COLO829 (cell line): ENCODE measurements at regions not wholly inside any gene's neighbourhood (a gene's known extent, or its start where the extent isn't known, plus 50 kb on each side); places are given as distances from the start of the nearest gene placed in this dataset.
A peak's percentile ranks its signal among the peaks of the same experiment; 100 is the strongest.

Source experiments
- DNase-seq: peaks from one replicate; pipeline ENCODE4 v3.0.0; 2012; ENCODE audit warnings: low spot score

DNA sequence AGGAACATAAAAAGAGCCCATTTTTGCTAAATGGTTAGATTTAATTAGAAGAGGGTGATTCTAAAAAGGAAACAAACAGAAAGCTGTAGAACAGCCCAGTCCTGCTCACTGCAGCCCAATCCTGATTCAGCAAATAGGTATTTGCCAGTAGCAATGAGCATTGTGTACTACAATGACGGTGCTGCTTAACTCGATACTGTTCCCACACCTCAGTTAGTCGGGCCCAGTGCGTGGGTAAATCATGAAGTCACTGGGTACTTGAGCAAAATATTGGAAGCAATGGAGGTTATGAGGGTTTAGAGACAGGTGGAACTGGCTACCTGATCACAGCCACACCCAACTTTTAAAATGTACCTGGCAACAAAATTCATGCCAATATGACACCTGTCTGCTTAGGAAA lies 101.5 kb upstream of the ADGRL2 start:
- no peak for DNase-seq

DNA sequence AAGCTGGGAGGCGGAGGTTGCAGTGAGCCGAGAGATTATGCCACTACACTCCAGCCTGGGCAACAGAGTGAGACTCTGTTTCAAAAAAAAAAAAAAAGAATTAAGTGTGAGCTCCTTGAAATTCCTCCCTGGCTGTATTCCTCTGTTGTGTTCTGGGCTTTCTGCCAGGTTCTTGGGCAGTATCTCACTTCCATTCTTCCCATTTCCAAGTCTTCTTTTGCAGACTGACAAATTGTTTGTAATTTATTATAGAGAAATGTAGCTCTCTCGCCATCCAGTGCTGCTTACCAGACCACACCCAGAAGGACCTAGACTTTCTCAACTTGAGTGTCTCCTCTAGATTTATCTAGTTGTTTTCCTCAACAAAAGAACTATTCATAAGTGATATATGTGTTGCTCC lies 105.0 kb upstream of the ADGRL2 start:
- no peak for DNase-seq

DNA sequence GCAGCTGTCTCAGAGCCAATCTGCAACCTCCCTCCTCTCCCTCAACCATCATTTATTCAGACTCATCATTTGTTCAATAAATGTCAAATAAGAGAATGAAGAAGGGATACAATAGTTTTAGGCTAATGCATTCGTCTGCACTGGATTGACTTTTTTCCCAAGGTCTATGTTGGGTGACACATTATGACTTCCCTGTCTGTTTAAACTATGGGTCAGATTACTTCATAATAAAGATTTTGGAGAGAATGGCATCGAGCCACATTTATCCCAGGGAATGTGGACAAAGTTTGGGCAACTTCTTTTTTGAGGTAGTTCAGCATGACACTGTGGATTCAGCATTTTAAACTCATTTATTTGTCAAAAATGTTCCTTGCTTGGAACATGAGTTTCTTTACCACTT lies 107.4 kb upstream of the ADGRL2 start:
- DNase-seq, result no peak

DNA sequence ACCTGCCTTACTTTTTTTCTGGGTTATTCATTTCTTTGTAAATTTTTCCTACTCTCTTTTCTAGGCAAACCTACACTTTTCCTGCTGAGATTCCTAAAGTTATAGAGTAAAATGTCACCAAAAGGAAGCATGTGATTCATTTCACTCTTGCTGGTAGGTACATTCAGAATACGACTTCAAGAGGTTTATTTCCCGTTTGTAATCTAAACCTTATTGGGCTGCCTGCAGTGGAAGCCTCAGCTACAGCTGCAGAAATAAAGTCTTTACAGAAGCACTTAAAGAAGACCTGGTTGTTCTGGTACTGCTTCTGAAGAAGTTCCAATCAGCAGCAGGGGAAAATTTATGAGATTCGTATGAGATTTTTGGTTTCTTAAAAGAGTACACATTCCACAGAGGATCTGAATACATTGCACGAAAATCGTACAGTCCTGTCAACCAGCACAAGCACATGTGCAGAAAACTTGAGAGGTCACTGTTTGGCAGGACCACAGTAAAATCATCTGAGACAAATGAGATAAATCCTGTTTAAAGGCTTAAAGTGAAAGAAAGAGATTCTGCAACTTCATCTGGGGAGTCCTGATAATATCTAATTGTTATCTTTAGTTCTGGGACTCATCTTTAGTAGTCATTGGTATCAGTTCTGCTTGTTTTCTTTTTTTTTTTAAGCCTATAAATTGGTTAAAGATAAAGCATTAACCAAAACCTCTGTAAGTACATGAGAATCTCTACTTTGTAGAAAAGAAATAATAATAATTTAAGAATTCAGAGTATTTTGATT lies 109.9 kb upstream of the ADGRL2 start:
- DNase-seq, result no peak

DNA sequence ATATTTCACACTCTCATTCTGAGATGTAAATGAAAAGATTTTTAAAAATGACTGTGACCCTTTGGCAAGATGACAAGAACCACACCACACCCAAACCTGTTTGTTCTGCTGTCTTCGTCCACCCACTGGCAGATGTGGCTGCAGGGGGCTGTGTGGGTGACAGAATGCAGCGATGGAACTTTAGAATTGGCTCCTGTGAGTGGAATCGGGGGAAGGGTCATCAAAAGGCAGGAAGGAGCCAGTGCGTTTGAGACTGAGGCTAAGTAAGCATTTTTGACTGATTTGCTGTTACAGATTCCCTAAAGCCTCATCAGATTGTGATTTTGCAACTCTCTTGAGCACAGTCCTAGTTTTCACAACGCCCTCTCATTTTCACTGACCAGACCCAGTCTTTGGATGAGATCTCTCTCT lies 111.2 kb upstream of the ADGRL2 start:
- no peak for DNase-seq

DNA sequence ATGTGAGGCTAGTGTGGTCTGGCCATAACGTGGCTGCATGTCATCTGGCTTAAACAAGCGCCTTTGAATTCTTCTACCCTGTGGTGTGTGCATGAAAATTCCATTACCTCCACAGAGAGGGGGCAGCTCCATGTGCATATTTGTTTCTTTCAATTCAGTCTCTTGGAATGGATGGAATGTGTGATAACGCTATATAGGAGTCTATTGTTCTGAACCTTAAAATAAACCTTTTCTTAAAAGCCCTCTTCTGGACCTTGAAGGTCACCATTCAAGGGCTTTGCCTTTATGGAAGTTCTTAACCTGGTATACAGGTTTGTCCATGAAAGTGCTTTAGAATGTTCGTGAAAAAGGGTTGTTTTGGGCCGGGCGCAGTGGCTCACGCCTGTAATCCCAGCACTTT lies 118.2 kb upstream of the ADGRL2 start:
- no peak for DNase-seq

DNA sequence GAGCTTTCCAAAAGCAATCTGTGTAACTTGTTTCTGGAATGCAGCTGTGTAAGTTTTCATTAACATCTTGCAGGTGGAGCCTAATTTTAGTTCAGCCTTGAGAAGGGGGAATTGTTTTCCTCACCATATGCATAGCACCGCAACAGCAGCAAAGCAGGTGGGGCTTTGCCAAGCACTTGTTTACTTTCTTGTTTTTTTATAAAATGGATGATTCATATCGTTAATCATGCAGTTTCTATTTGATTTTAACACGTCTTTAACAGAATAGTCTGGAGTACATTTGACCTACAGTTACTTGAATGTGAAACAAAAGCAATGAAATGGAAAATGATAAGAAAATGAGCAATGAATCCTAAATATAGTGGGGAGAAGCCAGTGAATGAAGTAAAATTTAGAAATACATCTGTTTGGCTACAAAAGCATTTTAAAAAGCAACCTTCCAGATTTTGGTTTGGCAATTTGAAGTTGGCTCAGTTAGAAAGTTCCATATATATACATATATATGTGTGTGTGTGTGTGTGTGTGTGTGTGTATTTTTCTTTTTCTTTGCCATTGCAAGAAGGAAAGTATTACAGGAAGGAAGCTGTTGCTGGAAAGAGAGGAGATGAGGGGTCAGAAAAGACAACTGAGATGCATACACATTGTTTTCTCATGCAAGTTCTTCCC lies 119.0 kb upstream of the ADGRL2 start:
- DNase-seq, result no peak

DNA sequence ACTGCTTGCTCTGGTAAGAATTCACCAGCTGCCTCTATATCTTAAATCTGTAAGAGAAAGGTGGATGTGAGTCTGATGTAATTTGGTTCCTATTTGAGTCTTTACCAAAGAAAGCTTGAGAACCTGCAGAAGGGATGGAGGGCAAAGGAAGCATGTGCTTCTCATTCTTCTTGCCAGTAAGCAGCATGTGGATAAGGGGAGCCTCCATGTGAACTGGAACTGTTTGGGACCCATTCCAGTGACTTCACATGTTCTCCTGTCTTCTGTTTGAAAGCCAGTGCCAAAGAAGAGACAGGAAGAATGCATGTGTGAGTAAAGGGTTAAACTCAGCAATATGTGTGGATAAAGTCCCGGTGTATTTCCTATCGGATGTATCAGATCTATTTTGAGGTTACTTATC lies 119.6 kb upstream of the ADGRL2 start:
- DNase-seq, result no peak

DNA sequence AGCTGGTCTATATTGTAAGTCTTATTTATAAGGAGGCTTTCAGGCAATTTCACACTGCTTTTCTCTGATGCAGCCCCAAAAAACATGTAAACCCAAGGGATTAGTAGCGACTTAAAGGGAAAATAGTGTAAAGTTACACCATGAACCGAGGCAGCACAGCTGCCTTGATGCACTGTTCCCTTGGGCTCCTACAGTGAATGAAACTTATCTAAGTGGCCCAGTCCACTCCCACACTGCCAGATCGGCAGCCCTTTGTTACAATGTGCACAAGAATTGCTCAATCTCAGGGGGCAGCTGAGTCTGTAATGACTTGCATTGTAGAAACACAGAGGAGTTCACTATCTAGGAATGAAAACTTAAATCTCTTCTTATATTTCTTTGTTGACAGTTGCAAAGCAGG lies 120.8 kb upstream of the ADGRL2 start:
- DNase-seq, result no peak

DNA sequence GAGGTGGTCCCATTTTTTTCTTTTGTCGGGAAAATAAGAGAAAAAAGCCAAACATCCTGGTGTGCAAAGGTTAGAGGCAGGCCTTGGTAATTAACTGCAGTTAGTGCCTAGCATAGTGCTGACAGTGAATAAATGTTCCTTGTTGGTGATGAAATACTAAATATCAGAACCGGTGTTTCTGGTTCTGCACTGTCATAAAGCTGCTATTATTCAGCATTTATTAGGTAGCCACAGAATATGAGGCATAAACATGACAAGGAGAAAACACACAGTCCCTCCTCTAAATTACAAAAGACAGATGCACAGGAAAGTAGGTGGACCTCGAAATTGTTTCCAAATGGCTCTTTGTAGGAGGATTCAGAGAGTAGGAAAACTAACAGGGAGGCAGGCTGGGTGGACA lies 122.0 kb upstream of the ADGRL2 start:
- no peak for DNase-seq

DNA sequence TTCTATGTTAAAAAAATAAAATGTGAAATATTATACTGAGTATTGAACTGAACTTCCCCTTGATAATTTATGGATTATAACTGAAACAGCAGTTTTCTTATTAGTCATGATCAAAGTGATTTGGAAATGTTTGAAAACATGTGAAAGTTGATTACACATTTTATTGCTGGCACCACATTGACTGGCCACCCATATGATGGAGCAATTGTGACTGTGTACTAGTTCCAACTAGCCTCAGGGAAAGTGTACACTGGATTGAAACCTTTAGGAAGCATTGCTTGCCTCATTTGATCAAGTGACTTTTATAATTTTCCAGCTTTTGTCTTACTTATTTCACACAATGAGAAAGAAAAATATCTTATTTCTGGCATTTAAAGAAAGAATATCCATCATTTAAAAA lies 128.0 kb upstream of the ADGRL2 start:
- DNase-seq, result no peak

DNA sequence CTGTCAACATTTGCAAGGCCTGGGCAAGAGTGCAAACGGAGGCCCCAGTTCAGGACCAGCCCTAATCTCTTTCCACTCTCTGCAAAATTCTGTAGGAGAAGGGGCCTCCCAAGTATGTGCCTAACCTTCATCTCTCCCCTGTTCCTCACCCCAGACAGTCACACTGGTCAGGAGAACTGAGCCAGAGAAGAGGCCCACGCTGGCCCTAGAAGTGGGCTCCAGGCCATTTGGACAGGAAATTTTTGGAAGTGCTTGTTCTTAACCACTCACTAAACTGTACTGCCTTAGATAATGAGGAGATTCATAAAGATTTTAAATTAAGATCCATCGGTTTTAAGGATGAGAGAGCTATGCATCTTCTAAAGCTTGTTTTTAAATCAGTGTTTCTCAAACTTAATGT lies 129.7 kb upstream of the ADGRL2 start:
- no peak for DNase-seq

DNA sequence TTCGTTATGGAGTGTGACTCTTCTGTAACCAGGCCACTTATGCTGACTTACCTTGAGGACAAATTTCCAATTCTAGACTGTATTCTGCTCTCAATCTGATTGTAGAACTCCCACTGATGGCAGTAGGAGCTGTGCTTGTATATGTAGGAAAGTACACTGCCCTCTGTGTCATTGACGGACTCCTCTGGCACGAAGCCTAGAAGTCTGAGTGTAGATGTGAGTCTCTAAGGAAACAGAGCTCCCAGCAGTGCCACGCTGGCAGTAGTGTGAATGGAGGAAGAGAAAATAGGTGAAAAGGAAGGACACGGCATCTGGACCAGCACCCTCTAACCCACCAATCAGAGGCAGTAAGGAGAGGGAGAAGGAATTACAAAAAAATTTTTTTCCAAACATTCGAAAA lies 130.4 kb upstream of the ADGRL2 start:
- peak; percentile 22 for DNase-seq

DNA sequence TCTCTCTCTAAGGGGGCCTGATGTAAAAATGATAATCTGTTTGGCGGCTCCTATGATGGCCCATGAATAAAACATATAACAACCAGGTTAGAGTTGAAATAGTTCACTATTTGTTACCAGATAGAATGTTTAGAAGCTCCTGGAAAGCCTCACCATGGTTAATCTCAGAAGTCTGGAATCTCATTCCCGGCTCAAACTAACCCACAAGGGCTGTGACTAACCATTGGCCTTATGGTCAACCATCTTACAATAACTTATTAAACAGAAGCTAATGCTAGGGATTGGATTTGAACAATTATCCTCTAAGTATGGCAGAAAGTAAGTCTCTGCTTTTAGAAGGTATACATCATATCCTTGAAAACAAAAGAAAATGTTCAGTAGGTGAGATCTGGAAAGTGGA lies 134.1 kb upstream of the ADGRL2 start:
- no peak for DNase-seq

DNA sequence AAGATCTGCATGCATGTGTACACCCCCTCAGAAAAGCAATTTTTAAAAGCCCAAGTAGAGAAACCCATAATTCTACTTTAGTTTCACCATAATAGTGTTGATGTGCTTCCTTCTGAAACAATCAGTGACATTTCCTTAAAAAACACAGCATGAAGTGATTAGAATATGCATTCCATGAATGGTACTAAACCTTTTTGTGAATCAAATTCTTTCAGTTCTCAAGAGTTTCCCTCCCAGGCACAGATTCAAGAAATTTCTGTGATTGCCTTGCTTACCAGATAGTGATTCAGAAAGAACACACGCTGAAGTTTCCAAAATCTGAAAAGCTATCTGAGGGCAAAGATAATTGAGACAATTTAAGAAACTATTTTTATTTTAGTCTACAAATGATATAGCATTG lies 136.4 kb upstream of the ADGRL2 start:
- no peak for DNase-seq

DNA sequence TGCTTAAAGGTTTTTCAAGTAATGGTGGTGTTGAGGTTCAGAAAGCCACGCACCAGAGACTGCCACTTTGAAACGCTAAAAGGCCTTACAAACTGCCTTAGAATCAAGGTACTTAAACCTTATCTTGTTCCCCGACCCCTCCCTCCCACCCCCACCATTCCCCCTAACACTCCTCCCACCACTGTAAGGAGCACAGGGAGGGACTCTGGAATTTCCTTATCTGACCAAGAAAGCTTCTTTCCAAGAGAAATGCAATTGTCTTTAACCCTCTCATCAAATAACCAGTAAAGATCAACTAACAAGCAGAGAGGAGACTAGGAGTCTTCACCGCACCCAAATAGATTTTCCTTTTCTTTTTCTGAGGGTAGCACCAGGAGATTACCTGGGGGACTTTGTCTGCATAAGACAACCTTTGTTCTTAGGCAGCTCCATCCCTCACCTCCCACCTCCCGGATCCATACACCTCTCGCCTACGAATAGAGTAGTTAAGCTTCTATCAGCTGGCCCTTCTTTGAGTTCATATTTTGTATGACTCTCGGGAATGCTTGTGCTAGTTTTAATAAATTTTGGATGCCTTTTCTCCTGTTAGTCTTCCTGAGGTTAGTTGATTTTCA lies 137.7 kb upstream of the ADGRL2 start:
- no peak for DNase-seq

DNA sequence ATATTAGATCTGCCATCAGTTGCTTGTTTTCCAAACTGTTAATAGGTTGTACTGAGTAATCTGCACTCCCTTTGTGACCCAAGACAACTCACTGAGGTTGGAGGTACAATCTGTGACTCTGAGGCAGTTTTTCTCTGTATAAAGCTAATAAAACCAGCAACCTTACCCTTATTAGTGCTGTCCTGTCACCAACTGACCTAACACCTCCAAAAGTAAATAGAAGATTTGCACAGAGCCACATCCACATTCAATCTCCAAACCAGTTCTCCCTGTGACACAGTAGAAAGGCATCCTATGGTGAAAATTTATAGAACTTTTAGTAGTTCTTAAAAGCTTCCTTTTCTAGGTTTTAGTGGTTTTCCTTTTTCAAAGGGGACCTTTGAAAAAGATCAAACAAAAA lies 140.4 kb upstream of the ADGRL2 start:
- no peak for DNase-seq

DNA sequence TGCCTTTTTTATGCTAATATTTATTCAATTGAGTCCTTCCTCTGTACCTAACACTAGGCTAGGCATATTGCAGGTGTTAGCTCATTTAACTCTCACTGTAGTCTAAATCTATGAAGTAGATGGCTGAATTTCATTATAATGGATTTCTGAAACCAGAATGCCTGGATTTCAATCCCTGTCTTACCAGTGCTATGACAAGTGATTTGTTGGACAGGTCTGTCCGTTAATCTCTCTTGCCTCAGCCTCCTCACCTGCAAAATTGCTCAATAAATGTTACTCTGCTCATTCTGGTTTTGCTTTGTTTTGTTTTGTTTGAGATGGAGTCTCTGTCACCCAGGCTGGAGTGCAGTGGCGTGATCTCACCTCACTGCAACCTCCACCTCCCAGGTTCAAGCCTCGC lies 146.1 kb upstream of the ADGRL2 start:
- no peak for DNase-seq

DNA sequence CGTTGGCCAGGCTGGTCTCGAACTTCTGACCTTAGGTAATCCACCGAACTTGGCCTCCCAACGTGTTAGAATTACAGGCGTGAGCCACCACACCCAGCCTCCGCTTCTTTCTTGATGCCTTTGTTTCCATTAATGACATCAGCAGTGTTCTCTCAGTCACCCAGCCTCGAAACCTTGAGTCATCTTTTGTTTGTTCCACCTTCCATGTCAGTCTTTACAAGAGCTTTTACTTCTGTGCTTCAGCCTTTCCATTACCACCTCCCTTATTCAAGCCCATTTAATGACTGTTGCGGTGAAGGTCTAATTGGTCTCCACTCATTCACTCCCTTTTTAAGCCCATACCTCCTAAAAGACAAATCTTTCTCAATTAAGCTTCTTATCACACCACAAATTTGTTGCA lies 146.6 kb upstream of the ADGRL2 start:
- no peak for DNase-seq

DNA sequence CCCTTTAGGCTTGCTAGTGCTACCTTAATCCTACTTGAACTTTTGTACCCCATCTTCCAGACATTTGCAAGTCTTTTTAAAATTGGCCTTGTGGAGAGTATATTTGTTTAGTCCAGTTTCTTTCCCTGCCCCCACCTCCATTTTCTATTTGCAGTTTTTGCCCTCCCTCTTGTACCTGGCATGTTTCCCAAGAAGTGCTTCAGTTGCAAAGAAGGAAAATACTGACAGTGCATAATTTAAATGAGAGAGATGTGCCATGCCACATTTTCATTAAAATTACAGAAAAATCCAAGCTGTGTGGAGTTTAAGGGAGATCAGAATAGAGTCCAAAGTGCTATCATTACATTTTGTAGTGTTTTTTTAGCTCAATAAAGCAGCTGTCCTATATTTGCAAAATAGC lies 150.0 kb upstream of the ADGRL2 start:
- DNase-seq, result no peak

DNA sequence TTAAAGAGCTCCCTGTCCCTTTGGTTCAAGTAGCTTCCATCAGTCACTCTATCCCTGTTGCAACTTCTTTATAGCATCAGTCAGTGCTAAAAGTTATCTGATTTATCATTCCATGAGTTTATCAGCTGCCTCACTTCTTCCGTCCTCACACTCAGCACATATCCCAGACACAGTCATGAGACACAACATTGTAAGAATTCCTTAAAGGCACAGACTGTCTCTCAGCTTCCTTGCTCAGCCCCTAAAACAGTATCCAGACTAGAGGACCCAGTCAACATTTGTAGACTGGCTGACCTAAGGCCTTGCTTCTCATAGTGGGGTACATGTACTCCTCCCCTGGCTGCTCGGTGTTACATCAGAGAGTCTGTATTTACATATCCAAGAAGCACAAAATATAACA lies 164.9 kb upstream of the ADGRL2 start:
- DNase-seq, result no peak

DNA sequence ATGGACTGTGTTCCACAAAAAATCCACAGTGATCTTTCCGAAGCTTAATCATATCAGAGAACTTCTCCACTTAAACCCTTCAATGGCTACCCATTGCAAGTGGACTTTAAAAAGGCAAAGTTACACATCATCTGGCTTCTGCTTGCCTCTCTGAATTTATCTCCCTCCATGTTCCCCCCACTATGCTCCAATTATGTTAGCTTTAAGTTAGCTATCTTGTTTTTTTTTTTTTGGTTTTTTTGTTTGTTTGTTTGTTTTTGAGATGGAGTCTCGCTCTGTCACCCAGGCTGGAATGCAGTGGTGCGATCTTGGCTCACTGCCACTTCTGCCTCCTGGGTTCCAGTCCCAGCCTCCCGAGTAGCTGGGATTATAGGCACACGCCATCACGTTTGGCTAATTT lies 166.4 kb upstream of the ADGRL2 start:
- DNase-seq, result no peak

DNA sequence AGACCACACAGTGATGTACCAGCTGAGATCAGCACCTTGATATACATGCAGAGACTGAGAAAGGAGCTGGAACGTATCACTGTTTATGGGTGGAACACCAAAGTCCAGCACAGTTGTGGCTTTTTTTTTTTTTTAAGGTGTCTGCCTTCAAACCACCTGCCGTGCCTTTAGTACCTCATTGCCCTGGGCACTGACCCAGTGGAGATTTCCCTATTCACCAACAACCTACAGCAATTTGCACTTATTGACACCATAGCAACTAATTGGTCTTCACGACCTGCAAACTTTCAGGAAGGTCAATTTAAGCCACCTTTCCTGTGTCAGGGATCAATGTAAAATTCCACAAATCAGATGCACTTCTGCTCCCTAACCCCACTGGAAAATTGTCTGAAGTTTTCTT lies 181.6 kb upstream of the ADGRL2 start:
- no peak for DNase-seq

DNA sequence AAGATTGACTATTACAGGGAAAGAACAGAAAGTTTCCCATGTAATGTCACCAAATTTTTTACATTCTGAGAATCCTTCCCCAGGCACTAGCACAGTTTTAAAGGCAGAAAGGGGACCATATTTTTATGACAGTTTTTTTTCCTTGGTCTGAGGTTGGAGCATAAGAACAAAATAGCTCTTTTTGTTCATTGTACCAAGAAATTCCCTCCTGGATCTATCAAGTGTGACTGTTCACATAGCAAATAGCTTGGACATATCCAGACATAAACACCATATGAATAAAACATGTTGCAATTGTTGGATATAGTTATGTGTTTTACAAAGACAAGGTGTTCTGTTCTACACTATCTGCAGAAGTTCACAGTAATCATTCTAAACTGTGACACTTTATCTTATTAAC lies 182.4 kb upstream of the ADGRL2 start:
- no peak for DNase-seq
